Limb (tissue), 2 donors: ENCODE measurements at regions not wholly inside any gene's neighbourhood (a gene's known extent, or its start where the extent isn't known, plus 50 kb on each side); places are given as distances from the start of the nearest gene placed in this dataset.

Source experiments
- DNase-seq, 2 donors: peaks; one replicate each; pipeline ENCODE4 v3.0.0-alpha.2; 2016; ENCODE audit errors: extremely low spot score in 2 of 2

GRCh38 chr11:112355726-112356125 is 95.1 kb upstream of the PLET1 start:
- DNase-seq = no peak

- no peak for DNase-seq
These were observed 96.8 kb upstream of the PLET1 start for GRCh38 chr11:112357488-112357887.

- no peak for DNase-seq
These were observed 100.7 kb upstream of the PLET1 start for GRCh38 chr11:112361396-112361795.

- no peak for DNase-seq
These were observed 102.9 kb upstream of the PLET1 start for GRCh38 chr11:112363527-112363926.

GRCh38 chr11:112364962-112365481 is 104.4 kb upstream of the PLET1 start:
- no peak for DNase-seq

- no peak for DNase-seq
These were observed 105.4 kb upstream of the PLET1 start for GRCh38 chr11:112366012-112366411.

GRCh38 chr11:112366777-112367176 is 106.1 kb upstream of the PLET1 start:
- DNase-seq = no peak

- no peak for DNase-seq
These were observed 106.8 kb upstream of the PLET1 start for GRCh38 chr11:112367461-112367860.

- no peak for DNase-seq
These were observed 107.2 kb upstream of the PLET1 start for GRCh38 chr11:112367895-112368294.

GRCh38 chr11:112368381-112368780 is 107.7 kb upstream of the PLET1 start:
- no peak for DNase-seq

GRCh38 chr11:112369374-112369773 is 108.7 kb upstream of the PLET1 start:
- DNase-seq = no peak

GRCh38 chr11:112369916-112370315 is 109.3 kb upstream of the PLET1 start:
- no peak for DNase-seq

- no peak for DNase-seq
These were observed 114.0 kb upstream of the PLET1 start for GRCh38 chr11:112374486-112375140.

GRCh38 chr11:112377946-112378345 is 117.3 kb upstream of the PLET1 start:
- DNase-seq = no peak

- no peak for DNase-seq
These were observed 119.8 kb upstream of the PLET1 start for GRCh38 chr11:112380464-112380863.

- DNase-seq = no peak
These were observed 120.9 kb upstream of the PLET1 start for GRCh38 chr11:112381578-112381977.

GRCh38 chr11:112382561-112382960 is 121.9 kb upstream of the PLET1 start:
- DNase-seq = no peak

- no peak for DNase-seq
These were observed 127.8 kb upstream of the PLET1 start for GRCh38 chr11:112388496-112388895.

- no peak for DNase-seq
These were observed 130.4 kb upstream of the PLET1 start for GRCh38 chr11:112391086-112391485.

- no peak for DNase-seq
These were observed 132.2 kb upstream of the PLET1 start for GRCh38 chr11:112392904-112393303.

- DNase-seq = no peak
These were observed 133.6 kb upstream of the PLET1 start for GRCh38 chr11:112394304-112394703.

- DNase-seq = no peak
These were observed 135.4 kb upstream of the PLET1 start for GRCh38 chr11:112396076-112396475.

- DNase-seq = no peak
These were observed 138.3 kb upstream of the PLET1 start for GRCh38 chr11:112398798-112399478.
